GM19455 (cell line): ENCODE measurements at regions not wholly inside any gene's neighbourhood (a gene's known extent, or its start where the extent isn't known, plus 50 kb on each side); places are given as distances from the start of the nearest gene placed in this dataset.

Source experiments
- ATAC-seq: cut with Tn5 transposase; IDR thresholded peaks from one replicate; pipeline ENCODE4 v1.9.1; 2021; ENCODE audit not compliant: unreplicated experiment

- ATAC-seq, result no peak
Measured at GRCh38 chr5:164005071-164005470, 499.7 kb downstream of the MAT2B start.

- ATAC-seq, result no peak
Measured at GRCh38 chr5:164007064-164007463, 501.6 kb downstream of the MAT2B start.

GRCh38 chr5:164009621-164010020, 504.2 kb downstream of the MAT2B start:
- ATAC-seq, result no peak

GRCh38 chr5:164010900-164011299, 505.5 kb downstream of the MAT2B start:
- ATAC-seq, result no peak

- no peak for ATAC-seq
Measured at GRCh38 chr5:164012371-164012770, 507.0 kb downstream of the MAT2B start.

GRCh38 chr5:164013077-164013670, 507.8 kb downstream of the MAT2B start:
- peak; percentile 83 for ATAC-seq

- ATAC-seq, result no peak
Measured at GRCh38 chr5:164020116-164020515, 514.7 kb downstream of the MAT2B start.

GRCh38 chr5:164027738-164028137, 522.3 kb downstream of the MAT2B start:
- ATAC-seq, result no peak

GRCh38 chr5:164038128-164038783, 532.8 kb downstream of the MAT2B start:
- no peak for ATAC-seq

GRCh38 chr5:164041105-164041504, 535.7 kb downstream of the MAT2B start:
- ATAC-seq, result no peak

- ATAC-seq, result no peak
Measured at GRCh38 chr5:164048359-164048926, 543.0 kb downstream of the MAT2B start.

- ATAC-seq, result no peak
Measured at GRCh38 chr5:164051745-164052144, 546.3 kb downstream of the MAT2B start.

- ATAC-seq, result no peak
Measured at GRCh38 chr5:164052536-164053093, 547.2 kb downstream of the MAT2B start.

- no peak for ATAC-seq
Measured at GRCh38 chr5:164053123-164053522, 547.7 kb downstream of the MAT2B start.

GRCh38 chr5:164054461-164054860, 549.0 kb downstream of the MAT2B start:
- ATAC-seq, result no peak

GRCh38 chr5:164057121-164057520, 551.7 kb downstream of the MAT2B start:
- ATAC-seq, result no peak

- ATAC-seq, result no peak
Measured at GRCh38 chr5:164058621-164059020, 553.2 kb downstream of the MAT2B start.

- no peak for ATAC-seq
Measured at GRCh38 chr5:164059471-164059870, 554.1 kb downstream of the MAT2B start.

- no peak for ATAC-seq
Measured at GRCh38 chr5:164060786-164061355, 555.5 kb downstream of the MAT2B start.

- no peak for ATAC-seq
Measured at GRCh38 chr5:164062304-164062703, 556.9 kb downstream of the MAT2B start.

- ATAC-seq, result no peak
Measured at GRCh38 chr5:164065266-164065665, 559.8 kb downstream of the MAT2B start.

GRCh38 chr5:164071671-164072070, 566.3 kb downstream of the MAT2B start:
- no peak for ATAC-seq
